ENCODE measurements at regions not wholly inside any gene's neighbourhood (a gene's known extent, or its start where the extent isn't known, plus 50 kb on each side); places are given as distances from the start of the nearest gene placed in this dataset.

- Mint-ChIP-seq H3K4me1 (ENCODE audit: low read depth) (no peaks in the 10 kb centered on the region), H3K36me3 (ENCODE audit: low read depth) (no peaks in the 10 kb centered on the region), H3K27ac (no peak overlapping the region), H3K9me3 (no peaks in the 10 kb centered on the region), H3K4me3 (no peak overlapping the region), H3K27me3 (ENCODE audit: low read depth) (peaks cover 9% of the 10 kb centered on the region)
- DNase-seq (ENCODE audit: low spot score), result no peak
Observed at GRCh38 chr11:130749216-130749615, 167.1 kb downstream of the SNX19 start.

DNA sequence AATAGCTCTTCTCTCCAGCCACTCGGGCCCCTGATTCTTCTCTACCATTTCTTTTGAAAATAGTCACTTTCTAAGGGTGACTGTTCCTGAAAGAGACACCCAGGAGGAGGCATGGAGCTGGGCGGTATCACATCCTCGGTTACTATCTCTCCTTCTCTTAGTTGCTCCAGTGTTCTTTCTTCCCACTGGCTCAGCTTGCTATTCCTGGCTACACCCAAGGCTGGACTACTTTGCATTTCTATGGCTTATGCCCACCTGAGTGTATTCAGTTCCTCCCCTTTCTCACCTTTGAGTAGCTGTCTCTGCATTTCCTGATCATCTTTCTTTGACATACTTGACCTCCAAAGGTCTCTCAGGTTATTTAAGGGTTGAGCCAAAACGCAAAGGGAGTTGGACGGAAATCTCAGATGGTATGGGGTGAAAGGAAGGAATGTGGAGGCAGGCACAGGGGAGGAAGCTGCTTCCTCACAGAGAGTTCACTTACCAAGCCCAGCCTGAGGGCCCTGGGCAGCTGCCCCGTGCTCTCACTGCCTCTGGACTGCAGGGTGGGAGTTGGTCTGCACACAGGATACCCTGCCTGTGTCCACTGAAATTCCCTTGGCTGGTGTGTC lies 155.7 kb downstream of the SNX19 start:
- Mint-ChIP-seq H3K9me3 (no peaks in the 10 kb centered on the region), H3K4me3 (no peak overlapping the region), H3K36me3 (ENCODE audit: low read depth) (no peaks in the 10 kb centered on the region), H3K4me1 (ENCODE audit: low read depth) (no peaks in the 10 kb centered on the region), H3K27ac (no peak overlapping the region), H3K27me3 (ENCODE audit: low read depth) (no peaks in the 10 kb centered on the region)
- DNase-seq (ENCODE audit: low spot score), result no peak

- Mint-ChIP-seq H3K4me3 (no peak overlapping the region), H3K36me3 (ENCODE audit: low read depth) (no peaks in the 10 kb centered on the region), H3K27ac (no peak overlapping the region), H3K4me1 (ENCODE audit: low read depth) (peaks cover 5% of the 10 kb centered on the region), H3K9me3 (no peaks in the 10 kb centered on the region), H3K27me3 (ENCODE audit: low read depth) (no peaks in the 10 kb centered on the region)
- DNase-seq (ENCODE audit: low spot score), result no peak
Observed at GRCh38 chr11:130761560-130762220, 154.6 kb downstream of the SNX19 start.

DNA sequence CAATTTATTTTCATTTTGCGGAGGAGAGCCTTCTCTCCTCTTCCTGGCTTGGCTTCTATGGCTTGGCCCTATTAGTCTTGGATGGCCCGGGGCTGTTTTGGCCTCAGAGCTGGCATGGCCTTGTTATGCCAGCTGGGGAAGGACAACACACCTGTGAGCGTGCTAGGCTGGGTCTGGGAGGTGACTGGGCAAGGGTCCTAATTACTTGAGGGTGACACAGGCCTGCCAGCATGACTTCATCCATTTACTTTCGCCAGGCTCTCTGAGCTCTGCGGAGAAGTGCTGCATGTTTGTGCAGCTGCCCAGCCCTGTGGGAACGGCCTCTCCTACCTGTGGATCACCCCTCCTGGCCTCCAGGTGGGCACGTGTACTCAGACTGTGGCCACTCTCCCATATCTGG lies 153.6 kb downstream of the SNX19 start:
- H3K27me3 Mint-ChIP-seq (ENCODE audit: low read depth), result no peaks in the 10 kb centered on the region
- no peak overlapping the region for H3K27ac Mint-ChIP-seq
- peaks cover 5% of the 10 kb centered on the region for H3K4me1 Mint-ChIP-seq (ENCODE audit: low read depth)
- H3K36me3 Mint-ChIP-seq (ENCODE audit: low read depth), result no peaks in the 10 kb centered on the region
- H3K9me3 Mint-ChIP-seq, result no peaks in the 10 kb centered on the region
- H3K4me3 Mint-ChIP-seq, result no peak overlapping the region
- DNase-seq (ENCODE audit: low spot score), result no peak

GRCh38 chr11:130763087-130763980 lies 152.9 kb downstream of the SNX19 start:
- DNase-seq (ENCODE audit: low spot score), result no peak
- H3K4me1 Mint-ChIP-seq (ENCODE audit: low read depth), result peaks cover 5% of the 10 kb centered on the region
- H3K27ac Mint-ChIP-seq, result no peak overlapping the region
- H3K27me3 Mint-ChIP-seq (ENCODE audit: low read depth), result no peaks in the 10 kb centered on the region
- no peaks in the 10 kb centered on the region for H3K9me3 Mint-ChIP-seq
- no peaks in the 10 kb centered on the region for H3K36me3 Mint-ChIP-seq (ENCODE audit: low read depth)
- no peak overlapping the region for H3K4me3 Mint-ChIP-seq

- Mint-ChIP-seq H3K27me3 (ENCODE audit: low read depth) (no peaks in the 10 kb centered on the region), H3K9me3 (no peaks in the 10 kb centered on the region), H3K4me1 (ENCODE audit: low read depth) (peaks cover 5% of the 10 kb centered on the region), H3K27ac (no peak overlapping the region), H3K36me3 (ENCODE audit: low read depth) (no peaks in the 10 kb centered on the region), H3K4me3 (no peak overlapping the region)
- DNase-seq (ENCODE audit: low spot score), result no peak
Observed at GRCh38 chr11:130765406-130765805, 150.9 kb downstream of the SNX19 start.

DNA sequence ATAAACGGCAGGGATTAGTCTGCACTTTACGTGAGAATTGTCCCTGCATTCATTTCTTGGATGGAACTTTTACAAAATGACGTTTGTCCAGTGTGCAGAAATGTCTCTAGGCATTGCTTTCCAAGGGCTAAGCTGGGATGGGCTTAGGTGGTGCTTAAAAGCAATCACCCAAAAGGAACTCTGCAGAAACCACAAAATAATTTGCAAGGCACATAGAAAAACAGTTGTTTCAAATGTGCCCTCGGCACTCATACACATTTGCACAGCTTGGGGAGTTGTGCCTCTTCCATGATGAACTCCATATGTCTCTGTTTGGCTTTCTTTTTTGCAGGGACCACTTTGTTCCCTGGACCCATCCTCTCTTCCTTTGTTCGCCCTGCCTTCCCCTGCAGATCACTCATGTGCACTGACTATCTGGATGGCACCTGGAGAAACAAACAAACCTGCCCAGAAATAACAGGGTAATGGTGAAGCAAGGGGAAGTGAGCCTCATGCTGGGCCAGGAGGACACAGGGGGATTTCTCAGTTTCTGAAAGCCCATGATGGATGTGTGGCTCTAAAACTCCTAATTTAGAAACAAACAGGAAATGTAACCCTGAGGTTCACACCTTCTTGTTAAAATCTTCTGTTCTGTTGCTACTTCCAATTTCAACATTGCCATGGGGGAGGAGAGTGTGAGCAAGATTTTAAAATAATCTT lies 150.2 kb downstream of the SNX19 start:
- no peak for DNase-seq (ENCODE audit: low spot score)
- peaks cover 5% of the 10 kb centered on the region for H3K4me1 Mint-ChIP-seq (ENCODE audit: low read depth)
- no peaks in the 10 kb centered on the region for H3K9me3 Mint-ChIP-seq
- no peaks in the 10 kb centered on the region for H3K27me3 Mint-ChIP-seq (ENCODE audit: low read depth)
- no peak overlapping the region for H3K4me3 Mint-ChIP-seq
- H3K27ac Mint-ChIP-seq, result no peak overlapping the region
- H3K36me3 Mint-ChIP-seq (ENCODE audit: low read depth), result no peaks in the 10 kb centered on the region

DNA sequence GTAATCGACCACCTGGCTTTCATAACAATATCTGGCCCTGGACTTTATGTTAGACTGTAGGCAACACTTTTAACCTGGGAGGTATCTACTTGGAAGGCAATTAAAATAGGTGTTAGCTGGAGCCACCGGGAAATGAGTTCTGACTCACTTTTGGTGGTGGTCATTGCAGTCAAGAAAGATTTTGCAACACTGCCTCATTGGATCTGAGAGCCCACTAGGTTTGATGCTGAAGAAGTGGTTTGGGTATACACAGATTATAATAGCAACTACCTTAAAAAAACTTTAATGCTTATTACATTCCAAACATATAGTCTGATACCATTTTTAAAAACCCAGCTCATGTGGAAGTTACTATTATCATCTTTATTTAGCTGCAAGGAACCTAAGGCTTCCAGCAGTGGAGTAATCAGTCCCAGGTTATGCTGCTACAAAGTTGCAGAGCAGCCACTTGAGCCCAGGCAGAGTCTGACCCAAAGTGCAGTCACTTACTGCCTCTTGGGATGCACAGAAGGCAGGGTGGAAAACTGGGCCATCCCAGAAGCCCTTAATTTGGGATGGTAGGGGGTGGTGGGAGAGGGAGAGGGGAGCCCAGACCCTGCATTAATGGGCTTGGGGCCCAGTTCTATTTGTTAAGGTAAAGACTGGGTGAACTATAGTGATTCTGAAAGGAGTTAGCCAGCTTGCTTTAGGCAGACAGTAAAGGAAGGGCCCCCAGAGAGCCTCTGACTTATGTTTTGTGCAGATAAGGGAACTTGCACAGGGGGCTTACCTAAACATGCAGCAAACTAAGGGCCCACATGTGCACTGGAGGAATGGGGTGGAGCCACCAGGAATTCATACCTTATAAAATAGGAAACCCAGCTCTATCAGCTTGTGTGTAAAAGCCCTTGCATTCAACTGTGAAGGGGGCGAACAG lies 149.4 kb downstream of the SNX19 start:
- no peaks in the 10 kb centered on the region for H3K27me3 Mint-ChIP-seq (ENCODE audit: low read depth)
- H3K27ac Mint-ChIP-seq, result no peak overlapping the region
- no peaks in the 10 kb centered on the region for H3K36me3 Mint-ChIP-seq (ENCODE audit: low read depth)
- H3K4me3 Mint-ChIP-seq, result no peak overlapping the region
- no peaks in the 10 kb centered on the region for H3K9me3 Mint-ChIP-seq
- peaks cover 5% of the 10 kb centered on the region for H3K4me1 Mint-ChIP-seq (ENCODE audit: low read depth)
- no peak for DNase-seq (ENCODE audit: low spot score)

GRCh38 chr11:130769782-130770535 lies 146.3 kb downstream of the SNX19 start:
- no peaks in the 10 kb centered on the region for H3K9me3 Mint-ChIP-seq
- no peaks in the 10 kb centered on the region for H3K27me3 Mint-ChIP-seq (ENCODE audit: low read depth)
- H3K36me3 Mint-ChIP-seq (ENCODE audit: low read depth), result no peaks in the 10 kb centered on the region
- no peak overlapping the region for H3K4me3 Mint-ChIP-seq
- H3K27ac Mint-ChIP-seq, result no peak overlapping the region
- DNase-seq (ENCODE audit: low spot score), result no peak
- peaks cover 5% of the 10 kb centered on the region for H3K4me1 Mint-ChIP-seq (ENCODE audit: low read depth)

- no peaks in the 10 kb centered on the region for H3K36me3 Mint-ChIP-seq (ENCODE audit: low read depth)
- H3K4me1 Mint-ChIP-seq (ENCODE audit: low read depth), result no peaks in the 10 kb centered on the region
- no peak overlapping the region for H3K4me3 Mint-ChIP-seq
- no peak for DNase-seq (ENCODE audit: low spot score)
- no peak overlapping the region for H3K27ac Mint-ChIP-seq
- no peaks in the 10 kb centered on the region for H3K9me3 Mint-ChIP-seq
- H3K27me3 Mint-ChIP-seq (ENCODE audit: low read depth), result no peaks in the 10 kb centered on the region
Observed at GRCh38 chr11:130771708-130772107, 144.6 kb downstream of the SNX19 start.

DNA sequence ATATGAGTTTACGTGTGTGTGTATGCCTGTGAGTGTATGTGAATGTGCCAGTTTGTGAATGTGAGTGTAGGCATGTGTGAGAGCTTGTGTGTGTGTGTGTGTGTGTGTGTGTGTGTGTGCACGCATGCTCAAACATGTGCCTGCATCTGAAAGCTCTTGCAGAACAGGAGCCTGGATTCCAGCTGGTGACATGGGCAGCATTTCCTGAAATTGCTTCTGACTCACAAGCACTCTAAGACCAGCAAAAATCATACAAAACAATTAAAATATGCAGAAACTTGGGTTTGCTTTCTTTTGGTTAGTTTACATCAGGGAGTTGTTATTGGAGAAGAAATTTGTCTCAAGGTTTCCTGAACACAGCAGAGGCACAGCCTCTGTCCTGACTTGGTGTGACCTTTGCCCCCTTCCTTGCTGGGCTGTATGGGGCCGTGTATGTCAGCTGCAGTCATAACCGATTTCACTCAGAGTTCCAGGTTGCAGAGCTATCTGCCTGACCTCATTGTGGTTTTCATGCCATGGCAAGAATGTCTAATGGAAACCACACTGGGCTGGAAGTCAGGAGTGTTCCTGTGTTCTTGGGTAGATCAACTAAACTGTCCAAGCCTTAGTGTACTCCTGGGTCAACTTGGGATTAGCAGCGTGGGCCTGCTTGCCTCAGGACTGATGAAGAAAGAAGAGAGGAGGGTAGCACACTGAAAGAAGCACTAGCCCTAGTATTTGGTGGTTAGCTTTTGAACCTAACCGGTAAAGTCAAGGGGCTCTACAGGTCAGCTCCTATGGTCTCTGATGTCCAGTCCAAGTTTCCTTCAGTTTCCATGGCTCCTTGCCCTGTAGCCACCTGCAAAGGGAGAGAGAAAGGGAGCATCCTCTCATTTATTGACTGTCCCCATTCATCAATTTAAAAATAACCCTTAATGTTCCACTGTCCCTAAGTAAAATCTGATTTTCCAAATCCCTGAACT lies 143.7 kb downstream of the SNX19 start:
- no peaks in the 10 kb centered on the region for H3K27me3 Mint-ChIP-seq (ENCODE audit: low read depth)
- H3K9me3 Mint-ChIP-seq, result no peaks in the 10 kb centered on the region
- H3K4me1 Mint-ChIP-seq (ENCODE audit: low read depth), result no peaks in the 10 kb centered on the region
- DNase-seq (ENCODE audit: low spot score), result no peak
- H3K4me3 Mint-ChIP-seq, result no peak overlapping the region
- no peaks in the 10 kb centered on the region for H3K36me3 Mint-ChIP-seq (ENCODE audit: low read depth)
- no peak overlapping the region for H3K27ac Mint-ChIP-seq

Data from T-helper 2 cell treated with Interferon-gamma antibody and Interleukin-4, amounts not matched to agents 5 μg/mL and 100 μg/mL, for 36 hours (primary cell).